ENCODE measurements at regions not wholly inside any gene's neighbourhood (a gene's known extent, or its start where the extent isn't known, plus 50 kb on each side); places are given as distances from the start of the nearest gene placed in this dataset.

- TF ChIP-seq REST (IDR thresholded peaks at IDR 0.05; ENCODE audit: unreplicated experiment) (no peak), CREB1 (CRISPR knock-in tag; IDR thresholded peaks at IDR 0.05; ENCODE audit: low read depth) (no peak), CTCF (conservative IDR thresholded peaks at IDR 0.05; ENCODE audit: low read depth in 2 of 2) (no peak), ETS1 (IDR thresholded peaks at IDR 0.05) (no peak), EZH2 (IDR thresholded peaks at IDR 0.05; ENCODE audit: low read depth, unreplicated experiment) (no peak), JUNB (IDR thresholded peaks at IDR 0.05; ENCODE audit: unreplicated experiment) (no peak), EZH2phosphoT487 (IDR thresholded peaks at IDR 0.05; ENCODE audit: unreplicated experiment) (no peak), STAT1 (IDR thresholded peaks at IDR 0.05; ENCODE audit: unreplicated experiment) (no peak), POLR2AphosphoS5 (IDR thresholded peaks at IDR 0.05; ENCODE audit: low read depth) (no peak), ZNF462 (CRISPR knock-in tag; IDR thresholded peaks at IDR 0.05) (no peak)
These were observed 69.1 kb downstream of the ARL6IP4 start for GRCh38 chr12:123049398-123050240.
